ENCODE measurements at regions not wholly inside any gene's neighbourhood (a gene's known extent, or its start where the extent isn't known, plus 50 kb on each side); places are given as distances from the start of the nearest gene placed in this dataset.

GRCh38 chr1:29395736-29396437, 159.6 kb downstream of the PTPRU start:
- Mint-ChIP-seq H3K4me1 (ENCODE audit: unreplicated experiment) (no peaks in the 10 kb centered on the region), H3K27ac (ENCODE audit: unreplicated experiment) (no peak overlapping the region), H3K9me3 (ENCODE audit: unreplicated experiment) (no peaks in the 10 kb centered on the region), H3K4me3 (ENCODE audit: unreplicated experiment) (no peak overlapping the region), H3K27me3 (ENCODE audit: unreplicated experiment) (peaks cover 7% of the 10 kb centered on the region), H3K36me3 (ENCODE audit: low read depth, unreplicated experiment) (no peaks in the 10 kb centered on the region)
- DNase-seq (ENCODE audit: low spot score), result no peak
- TF ChIP-seq CTCF (IDR thresholded peaks at IDR 0.05; ENCODE audit: unreplicated experiment), result no peak

- Mint-ChIP-seq H3K27ac (ENCODE audit: unreplicated experiment) (no peak overlapping the region), H3K9me3 (ENCODE audit: unreplicated experiment) (no peaks in the 10 kb centered on the region), H3K27me3 (ENCODE audit: unreplicated experiment) (peaks cover 7% of the 10 kb centered on the region), H3K4me1 (ENCODE audit: unreplicated experiment) (no peaks in the 10 kb centered on the region), H3K4me3 (ENCODE audit: unreplicated experiment) (no peak overlapping the region), H3K36me3 (ENCODE audit: low read depth, unreplicated experiment) (no peaks in the 10 kb centered on the region)
- no peak for DNase-seq (ENCODE audit: low spot score)
- TF ChIP-seq CTCF (IDR thresholded peaks at IDR 0.05; ENCODE audit: unreplicated experiment), result no peak
Observed at GRCh38 chr1:29394521-29395225, 158.4 kb downstream of the PTPRU start.

GRCh38 chr1:29393451-29393826, 157.1 kb downstream of the PTPRU start:
- DNase-seq (ENCODE audit: low spot score), result no peak
- H3K4me3 Mint-ChIP-seq (ENCODE audit: unreplicated experiment), result no peak overlapping the region
- H3K27ac Mint-ChIP-seq (ENCODE audit: unreplicated experiment), result no peak overlapping the region
- no peaks in the 10 kb centered on the region for H3K36me3 Mint-ChIP-seq (ENCODE audit: low read depth, unreplicated experiment)
- no peaks in the 10 kb centered on the region for H3K4me1 Mint-ChIP-seq (ENCODE audit: unreplicated experiment)
- no peak for TF ChIP-seq CTCF (IDR thresholded peaks at IDR 0.05; ENCODE audit: unreplicated experiment)
- peaks cover 7% of the 10 kb centered on the region for H3K27me3 Mint-ChIP-seq (ENCODE audit: unreplicated experiment)
- H3K9me3 Mint-ChIP-seq (ENCODE audit: unreplicated experiment), result no peaks in the 10 kb centered on the region

- H3K4me1 Mint-ChIP-seq (ENCODE audit: unreplicated experiment), result no peaks in the 10 kb centered on the region
- TF ChIP-seq CTCF (IDR thresholded peaks at IDR 0.05; ENCODE audit: unreplicated experiment), result no peak
- peaks cover 7% of the 10 kb centered on the region for H3K27me3 Mint-ChIP-seq (ENCODE audit: unreplicated experiment)
- no peaks in the 10 kb centered on the region for H3K36me3 Mint-ChIP-seq (ENCODE audit: low read depth, unreplicated experiment)
- H3K4me3 Mint-ChIP-seq (ENCODE audit: unreplicated experiment), result no peak overlapping the region
- no peaks in the 10 kb centered on the region for H3K9me3 Mint-ChIP-seq (ENCODE audit: unreplicated experiment)
- no peak overlapping the region for H3K27ac Mint-ChIP-seq (ENCODE audit: unreplicated experiment)
- no peak for DNase-seq (ENCODE audit: low spot score)
Observed at GRCh38 chr1:29392486-29393450, 156.4 kb downstream of the PTPRU start.

Measured in endothelial cell (in vitro differentiated cells).